ENCODE measurements at regions not wholly inside any gene's neighbourhood (a gene's known extent, or its start where the extent isn't known, plus 50 kb on each side); places are given as distances from the start of the nearest gene placed in this dataset.

DNA sequence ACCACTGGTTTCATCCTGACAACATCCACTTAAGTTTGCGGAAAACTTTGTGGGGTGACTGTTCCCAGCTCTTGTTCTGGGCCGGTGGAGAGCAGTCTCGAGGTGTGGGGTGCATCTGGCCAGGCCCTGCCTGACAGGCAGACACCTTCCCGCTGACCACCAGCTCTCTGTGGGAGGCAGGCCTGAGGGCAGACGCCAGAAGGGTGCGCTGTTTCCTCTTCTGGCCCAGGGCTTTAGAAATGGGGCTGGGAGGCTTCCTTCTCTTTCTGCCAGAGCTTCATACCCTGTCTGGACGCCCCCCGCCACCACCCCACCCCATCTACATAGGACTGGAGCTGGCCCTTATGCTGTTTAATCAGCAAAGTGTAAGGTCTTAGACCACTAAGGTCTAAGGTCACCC is 263.8 kb downstream of the LOXHD1 start:
- TF ChIP-seq, protein P1, sequence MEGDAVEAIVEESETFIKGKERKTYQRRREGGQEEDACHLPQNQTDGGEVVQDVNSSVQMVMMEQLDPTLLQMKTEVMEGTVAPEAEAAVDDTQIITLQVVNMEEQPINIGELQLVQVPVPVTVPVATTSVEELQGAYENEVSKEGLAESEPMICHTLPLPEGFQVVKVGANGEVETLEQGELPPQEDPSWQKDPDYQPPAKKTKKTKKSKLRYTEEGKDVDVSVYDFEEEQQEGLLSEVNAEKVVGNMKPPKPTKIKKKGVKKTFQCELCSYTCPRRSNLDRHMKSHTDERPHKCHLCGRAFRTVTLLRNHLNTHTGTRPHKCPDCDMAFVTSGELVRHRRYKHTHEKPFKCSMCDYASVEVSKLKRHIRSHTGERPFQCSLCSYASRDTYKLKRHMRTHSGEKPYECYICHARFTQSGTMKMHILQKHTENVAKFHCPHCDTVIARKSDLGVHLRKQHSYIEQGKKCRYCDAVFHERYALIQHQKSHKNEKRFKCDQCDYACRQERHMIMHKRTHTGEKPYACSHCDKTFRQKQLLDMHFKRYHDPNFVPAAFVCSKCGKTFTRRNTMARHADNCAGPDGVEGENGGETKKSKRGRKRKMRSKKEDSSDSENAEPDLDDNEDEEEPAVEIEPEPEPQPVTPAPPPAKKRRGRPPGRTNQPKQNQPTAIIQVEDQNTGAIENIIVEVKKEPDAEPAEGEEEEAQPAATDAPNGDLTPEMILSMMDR (conservative IDR thresholded peaks at IDR 0.05): no peak
- no peak overlapping the region for H3K27ac ChIP-seq

DNA sequence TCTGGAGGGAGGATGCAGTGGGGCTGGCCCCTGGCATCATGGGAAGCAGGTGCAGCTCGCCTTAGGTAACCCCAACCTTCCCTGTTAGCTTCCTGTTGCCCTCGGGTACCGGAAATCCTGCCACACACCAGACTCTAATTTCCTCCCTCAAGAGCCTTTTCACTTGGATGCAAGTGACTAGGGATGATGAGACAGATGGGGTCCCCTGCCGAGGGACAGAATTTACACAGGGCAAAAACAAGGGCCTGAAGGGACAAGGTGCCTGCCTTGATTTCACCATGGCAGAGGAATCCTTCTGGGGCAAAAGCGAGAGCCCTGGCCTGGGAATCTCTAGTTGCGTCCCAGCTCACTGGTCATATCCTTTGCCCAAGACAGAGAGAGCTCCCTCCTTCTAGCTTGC is 263.1 kb downstream of the LOXHD1 start:
- H3K27ac ChIP-seq: no peak overlapping the region
- TF ChIP-seq, protein P1 (conservative IDR thresholded peaks at IDR 0.05): no peak

DNA sequence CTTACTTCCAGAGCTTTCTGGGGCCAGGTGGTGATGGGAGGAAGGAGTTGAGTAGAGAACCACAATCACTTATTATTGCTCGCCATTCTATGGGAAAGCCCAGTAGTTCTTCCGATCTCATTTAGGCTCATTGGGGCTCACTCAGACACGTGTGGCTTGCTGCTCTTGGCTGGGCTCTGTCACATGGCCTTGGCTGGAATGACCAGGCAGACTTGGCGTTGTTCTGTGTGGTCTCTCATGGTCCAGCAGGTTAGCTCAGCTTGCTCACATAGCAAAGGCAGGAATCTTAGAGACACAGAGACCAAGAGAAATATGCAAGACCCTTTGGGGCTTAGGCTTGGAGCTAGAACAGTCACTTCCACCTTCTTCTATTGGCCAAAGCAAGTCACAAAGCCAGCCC is 261.2 kb downstream of the LOXHD1 start:
- no peak overlapping the region for H3K27ac ChIP-seq
- TF ChIP-seq, protein P1 (conservative IDR thresholded peaks at IDR 0.05): no peak

DNA sequence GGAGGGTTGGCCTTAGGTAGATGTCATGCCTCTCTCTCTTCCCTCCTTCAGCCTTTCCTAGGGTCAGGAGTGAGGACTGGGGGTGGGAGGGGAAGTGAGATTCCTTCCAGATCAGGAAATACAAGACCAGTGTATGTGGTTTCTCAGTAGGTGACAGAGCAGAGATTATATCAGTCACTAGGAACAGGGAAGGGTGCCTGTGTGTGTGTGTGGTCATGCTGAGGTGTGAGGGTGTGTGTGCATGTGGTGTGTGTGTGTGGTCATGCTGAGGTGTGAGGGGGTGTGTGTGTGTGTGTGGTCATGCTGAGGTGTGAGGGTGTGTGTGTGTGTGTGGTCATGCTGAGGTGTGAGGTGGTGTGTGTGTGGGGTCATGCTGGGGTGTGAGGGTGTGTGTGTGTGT is 259.8 kb downstream of the LOXHD1 start:
- TF ChIP-seq, protein P1 (conservative IDR thresholded peaks at IDR 0.05): no peak
- H3K27ac ChIP-seq: no peak overlapping the region

DNA sequence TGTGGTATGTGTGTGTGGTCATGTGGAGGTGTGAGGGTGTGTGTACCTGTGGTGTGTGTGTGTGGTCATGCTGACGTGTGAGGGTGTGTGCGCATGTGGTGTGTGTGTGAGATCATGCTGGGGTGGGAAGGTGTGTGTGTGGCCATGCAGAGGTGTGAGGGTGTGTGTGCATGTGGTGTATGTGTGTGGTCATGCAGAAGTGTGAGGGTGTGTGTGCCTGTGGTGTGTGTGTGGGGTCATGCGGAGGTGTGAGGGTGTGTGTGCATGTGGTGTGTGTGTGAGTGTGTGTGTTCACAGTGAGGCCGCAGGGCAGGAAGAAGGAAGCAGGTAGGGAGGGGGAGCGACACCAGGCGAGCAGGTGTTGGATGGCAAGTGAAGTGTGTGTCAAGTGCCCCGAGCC is 259.0 kb downstream of the LOXHD1 start:
- TF ChIP-seq, protein P1 (conservative IDR thresholded peaks at IDR 0.05): no peak

DNA sequence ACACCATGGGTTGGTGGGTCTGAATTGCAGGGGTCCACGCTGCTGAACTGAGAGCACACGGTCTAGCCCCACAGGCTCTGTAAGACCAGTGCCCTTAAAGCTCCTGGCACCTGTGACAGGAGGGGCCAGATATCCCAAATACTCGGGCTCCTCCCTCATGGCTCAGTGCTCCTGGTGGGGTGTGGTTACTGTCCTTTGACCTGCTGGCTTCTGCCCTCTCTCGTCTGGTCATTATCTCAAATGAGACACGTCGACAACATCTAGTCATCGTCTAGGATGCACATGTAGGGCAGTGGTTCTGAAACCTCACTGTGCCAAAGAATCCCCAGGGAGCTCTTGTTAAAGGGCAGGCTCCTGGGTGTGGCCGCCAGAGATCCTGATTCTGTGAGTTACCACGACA is 258.4 kb downstream of the LOXHD1 start:
- TF ChIP-seq, protein P1 (conservative IDR thresholded peaks at IDR 0.05): no peak
- no peak overlapping the region for H3K27ac ChIP-seq

More for the DNA sequence above, 259.0 kb downstream of the LOXHD1 start:
- no peak overlapping the region for H3K27ac ChIP-seq

DNA sequence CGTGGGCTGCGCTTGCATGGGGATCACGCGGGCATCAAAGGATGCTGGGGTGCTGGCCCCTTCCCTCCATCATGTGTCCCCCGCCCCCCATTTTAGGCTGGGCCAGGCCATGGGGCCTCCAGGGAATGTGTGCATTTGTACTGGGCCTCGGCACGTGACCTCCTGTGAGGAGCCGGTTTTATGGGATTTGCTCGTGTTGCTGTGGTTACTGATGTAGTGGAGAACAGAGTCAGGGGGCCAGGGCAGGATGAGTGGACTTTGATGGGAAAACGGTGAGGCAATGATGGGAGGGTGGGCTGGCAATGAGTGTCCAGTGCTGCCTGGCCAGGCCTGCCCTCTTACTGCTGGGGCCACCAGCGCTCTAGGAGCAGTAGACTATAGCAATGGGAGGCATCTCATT is 257.7 kb downstream of the LOXHD1 start:
- TF ChIP-seq, protein P1 (conservative IDR thresholded peaks at IDR 0.05): no peak
- H3K27ac ChIP-seq: no peak overlapping the region

DNA sequence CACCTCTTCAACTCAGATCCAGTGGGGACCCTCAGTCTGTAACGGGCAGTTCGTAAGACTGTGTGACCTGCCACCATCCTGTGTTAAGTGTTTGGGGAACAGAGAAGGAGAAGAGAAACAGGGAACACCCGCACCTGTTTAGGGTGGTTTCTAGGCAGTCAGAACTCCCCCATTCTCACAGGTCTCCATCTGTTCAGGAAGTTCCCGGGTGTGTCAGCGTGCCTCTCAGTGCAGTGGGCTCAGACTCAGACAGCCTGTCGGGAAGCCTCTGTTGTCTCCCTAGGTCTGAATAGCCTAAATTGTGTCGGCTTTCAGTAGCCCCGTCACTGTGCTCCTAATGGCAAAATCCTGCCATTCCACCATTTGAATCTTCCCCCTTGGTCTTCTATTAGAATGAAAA is 256.6 kb downstream of the LOXHD1 start:
- no peak overlapping the region for H3K27ac ChIP-seq
- TF ChIP-seq, protein P1 (conservative IDR thresholded peaks at IDR 0.05): no peak

Data from VCaP (cell line).